Fibroblast of skin of left biceps (primary cell): ENCODE measurements at regions not wholly inside any gene's neighbourhood (a gene's known extent, or its start where the extent isn't known, plus 50 kb on each side); places are given as distances from the start of the nearest gene placed in this dataset.

ENCODE experiments used
- DNase-seq, 2 experiments: peaks; one replicate each; pipeline ENCODE4 v3.0.0-alpha.2; 2013; ENCODE audit warnings: low read depth in 2 of 2

DNA sequence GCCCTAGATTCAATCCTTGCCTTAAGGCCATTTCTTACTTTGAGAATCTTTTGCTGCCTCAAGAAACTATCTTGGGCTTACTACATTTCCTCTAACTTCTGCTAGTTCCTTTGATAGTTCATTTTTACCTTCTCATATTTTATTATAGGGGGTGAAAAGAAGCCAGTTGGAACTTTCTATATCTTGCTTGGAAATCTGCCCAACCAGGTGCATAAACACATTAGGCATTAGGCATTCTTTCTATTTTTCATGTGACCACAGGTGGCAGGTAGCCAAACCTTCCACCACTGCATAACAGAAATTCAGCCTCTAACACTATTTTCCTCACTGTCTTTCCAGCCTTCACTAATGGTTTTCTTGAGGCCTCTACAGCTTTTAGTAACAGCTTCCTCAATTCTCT, 300.0 kb upstream of the SP8 start:
- DNase-seq = no peak

- DNase-seq = no peak
Measured at GRCh38 chr7:21089653-21090052, 303.0 kb upstream of the SP8 start.

DNA sequence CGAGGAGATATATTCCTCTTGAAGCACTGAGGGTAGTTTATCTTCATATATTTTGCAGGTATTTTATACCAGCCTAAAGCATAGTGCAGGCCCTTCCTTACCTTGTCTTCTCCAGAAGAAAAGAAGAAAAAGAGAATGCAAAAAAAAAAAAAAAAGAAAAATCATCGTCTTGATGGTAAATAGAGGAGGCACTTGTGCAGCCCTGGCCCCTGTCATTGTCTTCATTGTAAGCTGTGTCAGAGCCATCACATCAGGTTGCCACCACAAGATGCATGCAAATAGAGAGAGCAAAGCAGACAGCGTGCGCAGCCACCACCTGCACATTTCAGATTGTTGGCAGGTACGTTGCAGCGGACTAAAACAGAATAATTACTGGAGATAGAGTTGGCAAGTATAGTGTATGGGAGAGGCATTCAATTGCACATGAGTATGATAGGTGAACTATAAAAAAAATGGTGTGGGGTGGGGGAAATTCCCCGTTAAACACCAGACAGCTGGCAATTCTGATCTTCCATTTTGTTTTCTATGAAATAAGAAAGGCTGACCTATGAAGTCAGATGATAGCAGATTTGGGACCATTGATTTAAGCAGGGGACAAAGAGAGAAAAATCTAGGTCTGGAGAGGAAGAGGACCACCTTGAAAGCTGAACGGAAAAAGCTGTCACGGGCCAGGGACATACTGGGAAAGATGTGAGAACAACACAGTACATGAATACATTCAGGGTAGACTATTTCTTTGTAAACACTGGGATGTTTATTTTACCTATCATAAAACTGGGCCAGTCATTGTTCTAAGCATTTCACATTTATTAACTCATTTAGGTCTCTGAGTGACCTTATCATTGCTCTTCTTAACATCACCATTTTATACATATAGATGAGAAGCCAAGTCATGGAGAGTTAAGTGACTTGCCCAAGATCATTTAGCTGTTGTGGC, 306.3 kb upstream of the SP8 start:
- no peak for DNase-seq

GRCh38 chr7:21094589-21094988, 307.9 kb upstream of the SP8 start:
- DNase-seq = no peak

- no peak for DNase-seq
Measured at GRCh38 chr7:21099432-21099831, 312.7 kb upstream of the SP8 start.

- DNase-seq = no peak
Measured at GRCh38 chr7:21099955-21100354, 313.3 kb upstream of the SP8 start.

GRCh38 chr7:21101541-21101940, 314.9 kb upstream of the SP8 start:
- DNase-seq = no peak

GRCh38 chr7:21103426-21104123, 316.9 kb upstream of the SP8 start:
- DNase-seq = no peak

DNA sequence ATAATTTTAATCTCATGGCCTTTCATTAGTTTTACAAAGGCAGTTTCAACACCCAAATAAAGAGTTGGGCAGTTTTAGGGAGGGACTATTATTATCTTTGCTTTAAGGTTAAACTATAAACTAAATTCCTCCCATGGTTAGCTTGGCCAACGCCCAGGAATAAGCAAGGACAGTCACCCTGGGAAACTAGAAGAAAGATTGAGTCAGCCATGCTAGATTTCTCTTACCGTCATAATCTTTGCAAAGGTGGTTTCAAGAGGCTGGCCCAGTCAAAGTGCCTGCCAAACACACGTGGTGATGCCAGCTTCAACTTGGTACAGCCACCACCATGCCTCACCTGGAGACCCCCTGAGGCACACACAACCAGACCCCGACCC, 317.4 kb upstream of the SP8 start:
- DNase-seq = no peak

GRCh38 chr7:21106296-21106732, 319.6 kb upstream of the SP8 start:
- no peak for DNase-seq

DNA sequence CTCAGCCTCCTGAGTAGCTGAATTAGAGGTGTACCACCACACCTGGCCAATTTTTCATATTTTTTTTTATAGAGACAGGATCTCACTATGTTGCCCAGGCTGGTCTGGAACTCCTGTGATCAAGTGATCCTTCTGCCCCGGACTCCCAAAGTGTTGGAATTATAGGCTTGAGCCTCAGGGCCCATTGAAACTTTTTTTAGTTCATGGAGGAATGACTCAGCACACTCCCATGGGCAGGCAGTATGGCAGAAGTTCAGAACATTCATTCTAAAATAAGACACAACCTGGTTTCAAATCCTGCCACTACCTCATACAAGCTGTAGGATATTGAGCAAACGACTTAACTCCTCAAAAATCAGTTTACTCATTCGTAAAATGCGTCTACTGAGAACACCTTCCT, 320.4 kb upstream of the SP8 start:
- DNase-seq = no peak

- DNase-seq = no peak
Measured at GRCh38 chr7:21108182-21108581, 319.7 kb upstream of the SP4 start.

DNA sequence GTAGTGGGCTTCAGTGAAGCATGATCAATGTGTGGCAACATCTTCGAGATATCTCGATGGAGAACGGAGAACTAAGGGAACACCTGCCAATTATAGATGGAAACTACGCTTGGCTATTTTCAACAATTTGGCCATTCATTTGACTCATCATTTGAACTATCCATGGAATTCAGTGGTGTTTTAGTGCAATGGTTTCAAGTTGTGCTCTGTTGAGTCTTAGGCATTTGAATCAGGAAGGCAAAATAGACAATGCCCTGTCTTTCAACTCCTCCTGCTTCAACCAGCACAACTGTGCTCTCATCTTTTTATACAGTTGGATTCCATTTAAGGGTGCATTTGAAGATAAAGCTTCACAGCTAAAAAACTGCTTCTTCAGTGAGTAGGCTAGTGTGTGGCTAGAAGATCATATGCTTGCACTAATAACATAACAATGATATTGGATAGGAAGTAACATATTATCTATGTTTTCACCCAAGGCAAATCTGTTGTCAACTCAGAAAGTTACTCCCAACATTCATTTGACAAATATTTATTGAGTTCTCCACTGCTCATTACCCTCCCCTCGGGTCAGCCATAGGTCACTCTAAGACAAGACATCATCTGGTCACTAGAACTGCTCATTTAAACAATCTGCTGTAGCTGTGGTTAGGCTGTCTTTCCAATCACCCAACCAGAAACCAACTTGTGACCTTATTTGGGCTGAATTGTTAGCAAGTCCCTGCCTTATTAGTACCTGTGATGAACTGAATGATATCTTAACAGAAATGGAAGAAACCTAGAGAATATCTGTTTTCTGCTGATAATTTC, 314.1 kb upstream of the SP4 start:
- no peak for DNase-seq

- no peak for DNase-seq
Measured at GRCh38 chr7:21123586-21123985, 304.3 kb upstream of the SP4 start.

DNA sequence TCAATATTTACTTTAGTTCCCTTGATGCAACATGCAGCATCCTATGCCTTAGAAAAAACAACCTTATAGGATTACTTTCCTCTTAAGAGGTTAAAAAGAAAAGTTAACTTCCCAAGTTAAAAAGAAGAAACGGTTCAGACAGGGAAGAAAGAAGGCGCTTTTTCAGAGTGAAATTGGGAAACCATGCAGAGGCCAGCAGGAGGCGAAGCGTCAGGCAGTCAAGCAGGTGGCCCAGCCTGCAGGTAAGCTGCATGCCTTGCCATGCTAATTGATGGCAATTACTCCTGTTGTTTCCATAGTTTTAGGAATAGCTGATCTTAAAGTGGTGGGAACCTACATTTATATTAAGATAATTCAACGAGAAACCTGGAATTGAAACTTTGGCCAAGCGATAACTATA, 302.6 kb upstream of the SP4 start:
- DNase-seq = no peak

DNA sequence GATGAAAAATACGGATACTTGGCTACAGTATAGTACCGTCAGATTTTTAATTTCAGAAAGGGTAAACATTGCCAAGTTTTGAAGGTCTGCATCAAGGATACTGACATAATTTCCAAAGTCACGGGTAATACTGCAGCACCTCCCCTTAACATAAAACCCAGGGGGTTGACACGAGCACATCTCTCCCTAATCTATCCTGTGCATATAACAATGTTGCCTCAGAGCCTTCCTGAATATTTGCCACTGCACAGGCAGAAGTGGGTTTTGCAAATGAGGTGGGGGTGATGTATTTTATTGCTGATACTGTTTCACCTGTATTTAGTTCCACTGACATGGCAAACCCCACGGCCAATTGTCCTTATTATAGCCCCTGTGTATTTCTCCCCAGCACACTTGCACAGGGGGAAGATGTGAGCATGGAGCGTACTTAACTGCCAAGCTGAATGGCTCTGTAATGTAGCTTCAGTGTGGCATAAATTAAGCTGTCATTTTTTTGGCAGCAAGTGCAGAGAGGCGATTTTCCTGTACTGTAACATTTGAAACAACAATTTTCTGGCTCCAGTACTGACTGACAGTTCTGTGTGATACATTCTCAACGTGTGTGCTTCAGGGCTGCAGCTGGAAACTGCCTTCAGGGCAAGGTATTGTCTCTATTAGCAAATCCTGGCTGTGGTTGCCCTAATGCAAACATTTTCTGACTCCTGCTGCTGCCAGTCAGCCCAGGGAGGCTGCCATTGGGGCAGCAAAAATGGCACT, 299.6 kb upstream of the SP4 start:
- no peak for DNase-seq

DNA sequence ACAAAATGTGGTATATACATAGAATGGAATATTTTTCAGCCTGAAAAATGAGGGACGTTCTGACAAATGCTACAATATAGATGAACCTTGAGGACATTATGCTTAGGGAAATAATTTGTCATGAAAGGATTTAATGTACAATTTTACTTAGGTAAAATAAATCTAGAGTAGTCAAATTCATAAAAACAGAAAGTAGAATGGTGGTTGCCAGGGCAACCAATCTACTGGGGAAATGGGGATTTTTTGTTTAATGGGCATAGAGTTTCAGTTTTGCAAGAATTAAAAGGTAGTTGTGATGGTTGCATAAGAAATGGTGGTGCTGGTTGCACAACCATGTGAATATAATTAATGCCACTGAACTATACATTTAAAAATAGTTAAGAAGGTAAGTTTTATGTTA, 296.0 kb upstream of the SP4 start:
- no peak for DNase-seq

GRCh38 chr7:21134631-21135030, 293.3 kb upstream of the SP4 start:
- DNase-seq = no peak

GRCh38 chr7:21135437-21135836, 292.4 kb upstream of the SP4 start:
- DNase-seq = no peak

- no peak for DNase-seq
Measured at GRCh38 chr7:21137640-21138039, 290.2 kb upstream of the SP4 start.

DNA sequence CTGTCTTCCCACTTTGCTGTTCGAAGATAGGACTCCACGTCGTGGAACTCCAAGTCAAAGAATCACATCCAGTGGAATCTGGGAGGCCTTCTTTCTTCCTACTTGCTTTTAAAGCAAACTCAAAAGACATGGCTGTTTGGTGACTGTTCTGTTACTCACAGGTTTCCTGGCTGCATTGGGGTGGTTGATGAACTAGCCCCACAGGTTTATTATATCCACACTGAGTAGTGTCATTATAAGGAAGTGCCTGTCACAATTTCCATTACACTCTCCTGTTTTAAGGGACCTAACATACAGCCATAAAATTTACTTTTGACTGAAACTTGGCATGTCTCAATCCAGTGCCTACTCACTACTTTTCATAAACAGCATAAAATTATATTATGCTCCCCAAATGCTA, 287.3 kb upstream of the SP4 start:
- no peak for DNase-seq

- DNase-seq = no peak
Measured at GRCh38 chr7:21141476-21141875, 286.4 kb upstream of the SP4 start.
